ENCODE measurements at regions not wholly inside any gene's neighbourhood (a gene's known extent, or its start where the extent isn't known, plus 50 kb on each side); places are given as distances from the start of the nearest gene placed in this dataset.

DNA sequence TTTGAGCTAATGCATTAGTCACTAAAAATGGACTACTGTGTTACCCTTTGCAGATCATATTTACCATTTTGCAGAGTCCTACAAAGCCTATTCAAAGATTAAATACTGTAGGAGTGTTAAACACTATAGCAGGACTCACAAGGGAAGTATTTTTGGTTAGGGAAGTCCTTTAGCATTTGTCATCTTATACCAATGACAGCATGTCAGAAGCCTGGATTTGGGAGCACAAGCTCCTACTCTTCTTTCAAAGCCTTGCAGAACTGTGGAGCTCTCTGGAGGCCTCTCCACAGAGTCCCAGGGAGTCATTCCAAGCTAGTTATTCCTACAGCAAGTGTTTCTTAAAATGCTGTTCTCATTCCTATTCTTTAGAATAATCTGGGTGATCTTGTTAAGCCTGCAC lies 288.8 kb downstream of the PIK3R1 start:
- TF ChIP-seq ZC3H10 (CRISPR knock-in tag; IDR thresholded peaks at IDR 0.05) (no peak), ZFP3 (CRISPR knock-in tag; IDR thresholded peaks at IDR 0.05) (no peak), ZNF70 (CRISPR knock-in tag; IDR thresholded peaks at IDR 0.05) (no peak), ZNF565 (CRISPR knock-in tag; conservative IDR thresholded peaks at IDR 0.05; ENCODE audit: low read depth) (no peak), PPARA (CRISPR knock-in tag; IDR thresholded peaks at IDR 0.05; ENCODE audit: borderline replicate concordance) (no peak), BACH2 (CRISPR knock-in tag; IDR thresholded peaks at IDR 0.05; ENCODE audit: borderline replicate concordance) (no peak)

Data from SK-N-SH treated with all-trans-retinoic acid at 6 μM for 48 hours (cell line).